MCF 10A (cell line): ENCODE measurements at regions not wholly inside any gene's neighbourhood (a gene's known extent, or its start where the extent isn't known, plus 50 kb on each side); places are given as distances from the start of the nearest gene placed in this dataset.

ENCODE experiments used
- BruUV-seq: library from RNA; stranded (reverse); fragments of 400-500 nt; replicated peaks from 2 replicates; lab custom pipeline; 2021; lab: Mats Ljungman, UMichigan
- CTCF ChIA-PET: fragments of 300-600 bp; sonication (Branson Sonifier 250); formaldehyde crosslinking; extraction: SDS; loops from one replicate; lab custom pipeline; 2021; ENCODE audit warnings: antibody characterized with exemption, inconsistent platforms; lab: Yijun Ruan, JAX
- POLR2A ChIA-PET: fragments of 300-600, 350-650 bp; sonication (Branson Sonifier 250); formaldehyde crosslinking; extraction: SDS; loops from one replicate; lab custom pipeline; 2020; ENCODE audit warnings: antibody characterized with exemption, inconsistent platforms; lab: Yijun Ruan, JAX
- DNase-seq: peaks from one replicate; pipeline ENCODE4 v3.0.0-alpha.2; 2018; ENCODE audit not compliant: unreplicated experiment
- H3K27ac Mint-ChIP-seq: one replicate; pipeline ENCODE4 v1.8.0; 2022; ENCODE audit warnings: mild to moderate bottlenecking, low read depth, mixed read lengths; ENCODE audit not compliant: unreplicated experiment
- H3K27me3 Mint-ChIP-seq: one replicate; pipeline ENCODE4 v1.8.0; 2022; ENCODE audit warnings: mixed read lengths; ENCODE audit not compliant: insufficient read depth, unreplicated experiment
- H3K36me3 Mint-ChIP-seq: one replicate; pipeline ENCODE4 v1.8.0; 2022; ENCODE audit warnings: mild to moderate bottlenecking, moderate library complexity, mixed read lengths; ENCODE audit not compliant: insufficient read depth, unreplicated experiment
- H3K4me1 Mint-ChIP-seq: one replicate; pipeline ENCODE4 v1.8.0; 2022; ENCODE audit warnings: mixed read lengths; ENCODE audit not compliant: insufficient read depth, unreplicated experiment
- H3K4me3 Mint-ChIP-seq: one replicate; pipeline ENCODE4 v1.8.0; 2022; ENCODE audit warnings: mild to moderate bottlenecking, moderate library complexity, mixed read lengths; ENCODE audit not compliant: unreplicated experiment
- H3K9me3 Mint-ChIP-seq: one replicate; pipeline ENCODE4 v1.8.0; 2022; ENCODE audit warnings: mixed read lengths; ENCODE audit not compliant: unreplicated experiment
- intact Hi-C: fragments of 100-400 bp; cut with micrococcal nuclease; formaldehyde crosslinking; loops from 2 replicates; pipeline ENCODE4 v1.14.1; 2022
- TF ChIP-seq, protein P1 (sequence below): fragments of 200-600 bp; IDR thresholded peaks from one replicate; pipeline ENCODE4 v1.8.0; 2022; ENCODE audit warnings: antibody characterized with exemption, mild to moderate bottlenecking; ENCODE audit not compliant: unreplicated experiment

DNA sequence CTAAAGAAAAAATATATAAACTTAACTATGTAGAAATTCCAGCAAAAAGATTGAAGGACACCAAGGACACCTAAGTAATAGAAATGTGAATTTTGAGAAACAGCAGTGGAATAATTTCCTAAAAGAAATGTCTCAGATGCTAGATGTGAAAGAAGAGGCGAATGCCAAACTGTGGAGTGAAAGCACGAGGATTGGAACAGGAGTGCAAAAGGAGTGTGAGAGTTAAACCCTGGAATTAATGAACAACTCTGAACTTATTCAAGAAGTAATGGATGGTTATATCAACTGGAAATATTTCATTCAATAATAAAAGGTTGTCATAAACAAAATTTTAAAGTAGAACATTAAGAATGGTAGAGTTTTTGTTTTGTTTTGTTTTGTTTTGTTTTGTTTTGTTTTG, 78.5 kb upstream of the SGIP1 start:
- no peaks in the 10 kb centered on the region for H3K4me1 Mint-ChIP-seq
- H3K27ac Mint-ChIP-seq: no peak overlapping the region
- POLR2A ChIA-PET: interaction anchor here (1.2 kb wide), 1 partner anchor 23 kb away, joined by 3 read pairs; no protein-coding TSS in a partner anchor
- no TSS peak for BruUV-seq
- H3K36me3 Mint-ChIP-seq: no peaks in the 10 kb centered on the region
- TF ChIP-seq, protein P1, sequence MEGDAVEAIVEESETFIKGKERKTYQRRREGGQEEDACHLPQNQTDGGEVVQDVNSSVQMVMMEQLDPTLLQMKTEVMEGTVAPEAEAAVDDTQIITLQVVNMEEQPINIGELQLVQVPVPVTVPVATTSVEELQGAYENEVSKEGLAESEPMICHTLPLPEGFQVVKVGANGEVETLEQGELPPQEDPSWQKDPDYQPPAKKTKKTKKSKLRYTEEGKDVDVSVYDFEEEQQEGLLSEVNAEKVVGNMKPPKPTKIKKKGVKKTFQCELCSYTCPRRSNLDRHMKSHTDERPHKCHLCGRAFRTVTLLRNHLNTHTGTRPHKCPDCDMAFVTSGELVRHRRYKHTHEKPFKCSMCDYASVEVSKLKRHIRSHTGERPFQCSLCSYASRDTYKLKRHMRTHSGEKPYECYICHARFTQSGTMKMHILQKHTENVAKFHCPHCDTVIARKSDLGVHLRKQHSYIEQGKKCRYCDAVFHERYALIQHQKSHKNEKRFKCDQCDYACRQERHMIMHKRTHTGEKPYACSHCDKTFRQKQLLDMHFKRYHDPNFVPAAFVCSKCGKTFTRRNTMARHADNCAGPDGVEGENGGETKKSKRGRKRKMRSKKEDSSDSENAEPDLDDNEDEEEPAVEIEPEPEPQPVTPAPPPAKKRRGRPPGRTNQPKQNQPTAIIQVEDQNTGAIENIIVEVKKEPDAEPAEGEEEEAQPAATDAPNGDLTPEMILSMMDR: no peak
- no peak for DNase-seq
- no peak overlapping the region for H3K4me3 Mint-ChIP-seq
- intact Hi-C loops: no loop called here
- CTCF ChIA-PET: interaction anchor here (1.3 to 1.9 kb wide), 2 partner anchors 9 to 21 kb away, joined by 3 to 5 read pairs; no protein-coding TSS in a partner anchor
- no peaks in the 10 kb centered on the region for H3K27me3 Mint-ChIP-seq
- peaks cover 11% of the 10 kb centered on the region for H3K9me3 Mint-ChIP-seq

DNA sequence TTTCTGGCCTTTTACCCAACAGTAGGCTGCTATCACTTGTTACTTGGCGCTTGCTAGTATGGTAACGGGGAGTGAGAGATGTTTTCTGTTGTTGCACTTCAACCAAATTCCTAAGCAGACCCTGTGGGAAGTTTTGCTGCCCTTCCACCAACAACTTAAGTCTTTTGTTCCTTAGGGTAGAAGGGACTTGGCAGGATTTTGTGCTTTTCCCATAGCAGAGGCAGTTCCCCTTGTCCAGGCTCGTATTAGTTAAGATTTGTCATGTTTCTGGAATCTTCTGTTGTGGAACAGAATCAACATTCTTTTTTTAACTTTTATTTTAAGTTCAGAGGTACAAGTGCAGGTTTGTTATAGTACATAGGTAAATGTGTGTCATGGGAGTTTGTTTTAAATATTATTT, 73.2 kb upstream of the SGIP1 start:
- Mint-ChIP-seq H3K9me3 (peaks cover 20% of the 10 kb centered on the region), H3K27me3 (no peaks in the 10 kb centered on the region), H3K36me3 (no peaks in the 10 kb centered on the region), H3K27ac (no peak overlapping the region), H3K4me3 (no peak overlapping the region), H3K4me1 (peaks cover 6% of the 10 kb centered on the region)
- ChIA-PET CTCF (no interaction called here), POLR2A (no interaction called here)
- DNase-seq: no peak
- intact Hi-C loops: no loop called here
- no TSS peak for BruUV-seq
- TF ChIP-seq, protein P1: no peak

DNA sequence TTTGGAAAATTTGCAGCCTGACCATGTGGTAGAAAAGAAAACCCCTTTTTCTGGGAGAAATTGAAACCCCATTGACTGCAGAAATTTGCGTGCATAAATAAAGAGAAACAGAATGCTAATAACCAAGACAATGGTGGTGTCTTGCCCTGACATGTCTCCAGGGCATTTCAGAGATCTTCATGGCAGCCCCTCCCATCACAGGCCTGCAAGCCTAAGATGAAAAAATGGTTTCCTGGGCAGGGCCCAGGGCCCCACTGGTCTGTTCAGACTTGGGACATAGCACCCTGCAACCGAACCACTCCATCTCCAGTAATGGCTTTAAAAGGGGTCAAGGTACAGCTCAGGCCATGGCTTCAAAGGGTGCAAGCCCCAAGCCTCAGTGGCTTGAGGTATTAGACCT, 71.6 kb upstream of the SGIP1 start:
- Mint-ChIP-seq H3K36me3 (no peaks in the 10 kb centered on the region), H3K9me3 (peaks cover 20% of the 10 kb centered on the region), H3K27me3 (no peaks in the 10 kb centered on the region), H3K27ac (no peak overlapping the region), H3K4me1 (peaks cover 13% of the 10 kb centered on the region), H3K4me3 (no peak overlapping the region)
- TF ChIP-seq, protein P1: no peak
- intact Hi-C loops: no loop called here
- no peak for DNase-seq
- ChIA-PET POLR2A (no interaction called here), CTCF (interaction anchor here (0.7 to 1.0 kb wide), 2 partner anchors 10 to 16 kb away, joined by 4 to 5 read pairs; no protein-coding TSS in a partner anchor)
- BruUV-seq: no TSS peak

DNA sequence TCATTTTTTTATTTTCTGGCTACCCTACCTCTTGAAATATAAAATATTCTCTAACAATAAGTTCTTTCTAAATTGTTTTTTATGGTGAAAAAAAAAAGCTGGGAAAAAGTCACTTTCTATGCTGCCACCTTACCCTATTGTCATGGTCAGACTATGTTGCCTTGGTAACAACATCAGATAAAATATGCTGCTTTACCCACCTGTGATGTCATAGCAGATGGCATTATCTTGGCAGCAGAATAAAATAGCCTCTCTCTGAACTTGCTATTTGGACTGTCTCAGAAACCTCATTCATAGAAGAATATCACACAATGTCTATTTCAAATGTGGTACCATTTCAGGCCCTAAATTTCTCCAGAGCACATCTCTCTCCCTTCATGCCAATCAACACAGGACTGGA, 69.6 kb upstream of the SGIP1 start:
- CTCF ChIA-PET: interaction anchor here (0.8 to 1.5 kb wide), 3 partner anchors 39 to 212 kb away, joined by 3 to 8 read pairs (median 3); no protein-coding TSS in a partner anchor
- Mint-ChIP-seq H3K4me3 (no peak overlapping the region), H3K36me3 (no peaks in the 10 kb centered on the region), H3K4me1 (peaks cover 13% of the 10 kb centered on the region), H3K27me3 (no peaks in the 10 kb centered on the region), H3K9me3 (peaks cover 18% of the 10 kb centered on the region), H3K27ac (no peak overlapping the region)
- BruUV-seq: no TSS peak
- POLR2A ChIA-PET: no interaction called here
- no peak for DNase-seq
- TF ChIP-seq, protein P1: no peak
- intact Hi-C loops: no loop called here
